WTC11 (cell line): ENCODE measurements at regions not wholly inside any gene's neighbourhood (a gene's known extent, or its start where the extent isn't known, plus 50 kb on each side); places are given as distances from the start of the nearest gene placed in this dataset.

Source experiments
- ATAC-seq: fragments of 200-7000 bp; cut with Tn5 transposase; 2 replicates; pipeline ENCODE4 v1.10.0; 2021; ENCODE audit warnings: mild to moderate bottlenecking, moderate library complexity
- CTCF ChIA-PET: fragments of 300-600 bp; sonication (Branson Sonifier 250); formaldehyde crosslinking; loops from one replicate; lab custom pipeline; 2021; ENCODE audit warnings: antibody characterized with exemption; lab: Charles Lee
- POLR2A ChIA-PET: fragments of 350-600 bp; sonication (Branson Sonifier 250); formaldehyde crosslinking; loops from one replicate; lab custom pipeline; 2021; ENCODE audit warnings: antibody characterized with exemption; lab: Charles Lee
- DNase-seq: peaks from one replicate; pipeline ENCODE4 v3.0.0; 2021; ENCODE audit warnings: low spot score
- H3K27ac Mint-ChIP-seq: 2 replicates; pipeline ENCODE4 v1.8.0; 2021; ENCODE audit warnings: mixed read lengths
- H3K27me3 Mint-ChIP-seq: 2 replicates; pipeline ENCODE4 v1.8.0; 2021; ENCODE audit warnings: low read depth, mild to moderate bottlenecking, moderate library complexity, mixed read lengths
- H3K36me3 Mint-ChIP-seq: 2 replicates; pipeline ENCODE4 v1.8.0; 2021; ENCODE audit warnings: mixed read lengths
- H3K4me1 Mint-ChIP-seq: 2 replicates; pipeline ENCODE4 v1.8.0; 2022; ENCODE audit warnings: mixed read lengths
- H3K4me3 Mint-ChIP-seq: 2 replicates; pipeline ENCODE4 v1.8.0; 2021; ENCODE audit warnings: mild to moderate bottlenecking, moderate library complexity, mixed read lengths
- H3K9me3 Mint-ChIP-seq: 2 replicates; pipeline ENCODE4 v1.8.0; 2021; ENCODE audit warnings: mixed read lengths
- FOXJ3 ChIP-seq: sonication (generic); formaldehyde crosslinking; IDR thresholded peaks from 2 replicates; pipeline ENCODE4 v1.9.0; 2021; ENCODE audit warnings: missing genetic modification reagents, mild to moderate bottlenecking, borderline replicate concordance
- GABPB1 ChIP-seq: sonication (generic); formaldehyde crosslinking; IDR thresholded peaks from 2 replicates; pipeline ENCODE4 v1.8.1; 2023; ENCODE audit warnings: mild to moderate bottlenecking, missing genetic modification reagents
- JUN ChIP-seq: sonication (generic); formaldehyde crosslinking; IDR thresholded peaks from 2 replicates; pipeline ENCODE4 v1.8.0; 2023; ENCODE audit warnings: mild to moderate bottlenecking, missing genetic modification reagents
- KAT7 ChIP-seq: sonication (generic); formaldehyde crosslinking; IDR thresholded peaks from 2 replicates; pipeline ENCODE4 v1.8.1; 2023; ENCODE audit warnings: missing genetic modification reagents, mild to moderate bottlenecking, borderline replicate concordance
- NFATC4 ChIP-seq: fragments of 250-450 bp; sonication (Bioruptor Pico); IDR thresholded peaks from 2 replicates; pipeline ENCODE4 v1.9.0; 2021; ENCODE audit warnings: mild to moderate bottlenecking
- NFYB ChIP-seq: sonication (generic); formaldehyde crosslinking; conservative IDR thresholded peaks from 2 replicates; pipeline ENCODE4 v1.8.0; 2022; ENCODE audit warnings: low read depth, missing genetic modification reagents
- RORB ChIP-seq: fragments of 250-450 bp; sonication (Bioruptor Pico); IDR thresholded peaks from 2 replicates; pipeline ENCODE4 v1.9.0; 2021; ENCODE audit warnings: mild to moderate bottlenecking
- SOX15 ChIP-seq: fragments of 250-450 bp; sonication (Bioruptor Pico); IDR thresholded peaks from 2 replicates; pipeline ENCODE4 v1.9.0; 2021; ENCODE audit warnings: mild to moderate bottlenecking
- TCF7 ChIP-seq: sonication (generic); formaldehyde crosslinking; IDR thresholded peaks from 2 replicates; pipeline ENCODE4 v1.8.0; 2022; ENCODE audit warnings: mild to moderate bottlenecking, low read depth, missing genetic modification reagents, moderate library complexity
- TEAD1 ChIP-seq: sonication (generic); formaldehyde crosslinking; IDR thresholded peaks from 2 replicates; pipeline ENCODE4 v1.8.0; 2022; ENCODE audit warnings: mild to moderate bottlenecking, missing genetic modification reagents
- ZNF263 ChIP-seq: sonication (generic); formaldehyde crosslinking; IDR thresholded peaks from 2 replicates; pipeline ENCODE4 v1.8.1; 2022; ENCODE audit warnings: low read depth, mild to moderate bottlenecking, moderate library complexity, missing genetic modification reagents
- ZNF317 ChIP-seq: sonication (generic); formaldehyde crosslinking; IDR thresholded peaks from 2 replicates; pipeline ENCODE4 v1.8.1; 2023; ENCODE audit warnings: low read depth, mild to moderate bottlenecking, moderate library complexity, missing genetic modification reagents, borderline replicate concordance
- ZNF423 ChIP-seq: fragments of 250-450 bp; sonication (Bioruptor Pico); IDR thresholded peaks from 2 replicates; pipeline ENCODE4 v2.1.2; 2022; ENCODE audit warnings: mild to moderate bottlenecking, moderate library complexity
- ZNF671 ChIP-seq: fragments of 250-450 bp; sonication (Bioruptor Pico); IDR thresholded peaks from 2 replicates; pipeline ENCODE4 v1.8.0; 2021; ENCODE audit warnings: mild to moderate bottlenecking
- TF ChIP-seq, protein P1 (sequence below): sonication (generic); formaldehyde crosslinking; IDR thresholded peaks from 2 replicates; pipeline ENCODE4 v1.8.1; 2023; ENCODE audit warnings: mild to moderate bottlenecking, moderate library complexity, missing genetic modification reagents
- TF ChIP-seq, protein P2 (sequence below): sonication (generic); formaldehyde crosslinking; IDR thresholded peaks from 2 replicates; pipeline ENCODE4 v1.8.0; 2022; ENCODE audit warnings: mild to moderate bottlenecking, missing genetic modification reagents
- TF ChIP-seq, protein P3 (sequence below): sonication (generic); formaldehyde crosslinking; IDR thresholded peaks from 2 replicates; pipeline ENCODE4 v1.8.0; 2022; ENCODE audit warnings: missing genetic modification reagents
- TF ChIP-seq, protein P4 (sequence below): sonication (generic); formaldehyde crosslinking; IDR thresholded peaks from 2 replicates; pipeline ENCODE4 v1.8.1; 2023; ENCODE audit warnings: mild to moderate bottlenecking, missing genetic modification reagents
- TF ChIP-seq, protein P5 (sequence below): sonication (generic); formaldehyde crosslinking; IDR thresholded peaks from 2 replicates; pipeline ENCODE4 v1.8.0; 2022; ENCODE audit warnings: mild to moderate bottlenecking, missing genetic modification reagents
- TF ChIP-seq, protein P6 (sequence below): sonication (generic); formaldehyde crosslinking; IDR thresholded peaks from 2 replicates; pipeline ENCODE4 v1.8.1; 2023; ENCODE audit warnings: mild to moderate bottlenecking, missing genetic modification reagents, moderate library complexity
- TF ChIP-seq, protein P7 (sequence below): sonication (generic); formaldehyde crosslinking; IDR thresholded peaks from 2 replicates; pipeline ENCODE4 v1.8.0; 2023; ENCODE audit warnings: missing genetic modification reagents, mild to moderate bottlenecking, borderline replicate concordance

DNA sequence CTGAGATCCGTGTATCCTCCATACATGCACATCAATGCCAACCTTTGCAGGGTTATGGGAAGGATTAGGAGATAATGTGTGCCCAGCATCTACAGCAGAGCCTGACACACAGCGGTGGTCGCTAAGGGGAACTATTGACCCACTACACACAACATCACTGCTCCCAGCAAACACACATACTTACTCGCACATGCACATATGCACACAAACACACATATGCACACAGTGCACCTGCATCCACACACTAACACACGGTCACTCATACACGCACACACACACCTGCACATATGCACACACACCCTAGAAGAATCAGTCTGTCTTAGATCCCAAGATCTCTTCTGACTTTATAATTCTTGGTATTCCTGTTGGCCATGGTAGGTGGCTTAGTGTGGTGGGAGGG is 118.3 kb downstream of the GYPC start (continued):
- TF ChIP-seq ZNF671 (no peak), SOX15 (no peak), GABPB1 (CRISPR knock-in tag) (no peak), TEAD1 (CRISPR knock-in tag) (no peak), ZNF263 (no peak), ZNF317 (CRISPR knock-in tag) (no peak), RORB (no peak)
- TF ChIP-seq, protein P1, sequence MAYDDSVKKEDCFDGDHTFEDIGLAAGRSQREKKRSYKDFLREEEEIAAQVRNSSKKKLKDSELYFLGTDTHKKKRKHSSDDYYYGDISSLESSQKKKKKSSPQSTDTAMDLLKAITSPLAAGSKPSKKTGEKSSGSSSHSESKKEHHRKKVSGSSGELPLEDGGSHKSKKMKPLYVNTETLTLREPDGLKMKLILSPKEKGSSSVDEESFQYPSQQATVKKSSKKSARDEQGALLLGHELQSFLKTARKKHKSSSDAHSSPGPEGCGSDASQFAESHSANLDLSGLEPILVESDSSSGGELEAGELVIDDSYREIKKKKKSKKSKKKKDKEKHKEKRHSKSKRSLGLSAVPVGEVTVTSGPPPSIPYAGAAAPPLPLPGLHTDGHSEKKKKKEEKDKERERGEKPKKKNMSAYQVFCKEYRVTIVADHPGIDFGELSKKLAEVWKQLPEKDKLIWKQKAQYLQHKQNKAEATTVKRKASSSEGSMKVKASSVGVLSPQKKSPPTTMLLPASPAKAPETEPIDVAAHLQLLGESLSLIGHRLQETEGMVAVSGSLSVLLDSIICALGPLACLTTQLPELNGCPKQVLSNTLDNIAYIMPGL: no peak
- TF ChIP-seq, all 79 proteins: peak for 0

DNA sequence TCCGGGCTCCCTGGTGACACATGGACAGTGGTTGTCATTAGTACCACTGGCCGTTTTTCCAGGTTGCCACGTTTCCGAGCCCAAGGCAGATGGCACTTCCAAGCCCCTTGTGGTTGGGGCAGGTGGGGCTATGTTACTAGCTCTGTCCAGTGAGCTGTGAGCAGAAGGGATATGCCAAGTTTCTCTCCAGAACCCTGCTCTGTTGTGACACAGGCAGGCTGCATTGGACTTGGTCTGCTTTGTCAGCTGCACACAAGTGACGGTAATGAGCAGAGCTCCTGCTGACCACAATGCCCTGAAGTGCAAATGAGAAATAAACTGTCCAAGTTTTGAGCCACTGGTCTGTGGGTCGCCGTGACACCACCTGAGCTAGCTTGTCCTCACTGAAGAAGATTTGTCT is 118.8 kb downstream of the GYPC start:
- no peak overlapping the region for H3K4me3 Mint-ChIP-seq
- no peak for TF ChIP-seq NFATC4 (CRISPR knock-in tag)
- no peak for TF ChIP-seq JUN (CRISPR knock-in tag)
- TF ChIP-seq, protein P2, sequence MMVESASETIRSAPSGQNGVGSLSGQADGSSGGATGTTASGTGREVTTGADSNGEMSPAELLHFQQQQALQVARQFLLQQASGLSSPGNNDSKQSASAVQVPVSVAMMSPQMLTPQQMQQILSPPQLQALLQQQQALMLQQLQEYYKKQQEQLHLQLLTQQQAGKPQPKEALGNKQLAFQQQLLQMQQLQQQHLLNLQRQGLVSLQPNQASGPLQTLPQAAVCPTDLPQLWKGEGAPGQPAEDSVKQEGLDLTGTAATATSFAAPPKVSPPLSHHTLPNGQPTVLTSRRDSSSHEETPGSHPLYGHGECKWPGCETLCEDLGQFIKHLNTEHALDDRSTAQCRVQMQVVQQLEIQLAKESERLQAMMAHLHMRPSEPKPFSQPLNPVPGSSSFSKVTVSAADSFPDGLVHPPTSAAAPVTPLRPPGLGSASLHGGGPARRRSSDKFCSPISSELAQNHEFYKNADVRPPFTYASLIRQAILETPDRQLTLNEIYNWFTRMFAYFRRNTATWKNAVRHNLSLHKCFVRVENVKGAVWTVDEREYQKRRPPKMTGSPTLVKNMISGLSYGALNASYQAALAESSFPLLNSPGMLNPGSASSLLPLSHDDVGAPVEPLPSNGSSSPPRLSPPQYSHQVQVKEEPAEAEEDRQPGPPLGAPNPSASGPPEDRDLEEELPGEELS: no peak
- no peak for TF ChIP-seq ZNF423 (CRISPR knock-in tag)
- no peak for TF ChIP-seq TCF7 (CRISPR knock-in tag)
- TF ChIP-seq FOXJ3: no peak
- TF ChIP-seq, protein P3, sequence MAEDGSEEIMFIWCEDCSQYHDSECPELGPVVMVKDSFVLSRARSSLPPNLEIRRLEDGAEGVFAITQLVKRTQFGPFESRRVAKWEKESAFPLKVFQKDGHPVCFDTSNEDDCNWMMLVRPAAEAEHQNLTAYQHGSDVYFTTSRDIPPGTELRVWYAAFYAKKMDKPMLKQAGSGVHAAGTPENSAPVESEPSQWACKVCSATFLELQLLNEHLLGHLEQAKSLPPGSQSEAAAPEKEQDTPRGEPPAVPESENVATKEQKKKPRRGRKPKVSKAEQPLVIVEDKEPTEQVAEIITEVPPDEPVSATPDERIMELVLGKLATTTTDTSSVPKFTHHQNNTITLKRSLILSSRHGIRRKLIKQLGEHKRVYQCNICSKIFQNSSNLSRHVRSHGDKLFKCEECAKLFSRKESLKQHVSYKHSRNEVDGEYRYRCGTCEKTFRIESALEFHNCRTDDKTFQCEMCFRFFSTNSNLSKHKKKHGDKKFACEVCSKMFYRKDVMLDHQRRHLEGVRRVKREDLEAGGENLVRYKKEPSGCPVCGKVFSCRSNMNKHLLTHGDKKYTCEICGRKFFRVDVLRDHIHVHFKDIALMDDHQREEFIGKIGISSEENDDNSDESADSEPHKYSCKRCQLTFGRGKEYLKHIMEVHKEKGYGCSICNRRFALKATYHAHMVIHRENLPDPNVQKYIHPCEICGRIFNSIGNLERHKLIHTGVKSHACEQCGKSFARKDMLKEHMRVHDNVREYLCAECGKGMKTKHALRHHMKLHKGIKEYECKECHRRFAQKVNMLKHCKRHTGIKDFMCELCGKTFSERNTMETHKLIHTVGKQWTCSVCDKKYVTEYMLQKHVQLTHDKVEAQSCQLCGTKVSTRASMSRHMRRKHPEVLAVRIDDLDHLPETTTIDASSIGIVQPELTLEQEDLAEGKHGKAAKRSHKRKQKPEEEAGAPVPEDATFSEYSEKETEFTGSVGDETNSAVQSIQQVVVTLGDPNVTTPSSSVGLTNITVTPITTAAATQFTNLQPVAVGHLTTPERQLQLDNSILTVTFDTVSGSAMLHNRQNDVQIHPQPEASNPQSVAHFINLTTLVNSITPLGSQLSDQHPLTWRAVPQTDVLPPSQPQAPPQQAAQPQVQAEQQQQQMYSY (CRISPR knock-in tag): no peak
- no peak for TF ChIP-seq KAT7
- TF ChIP-seq NFYB: no peak
- TF ChIP-seq, protein P4, sequence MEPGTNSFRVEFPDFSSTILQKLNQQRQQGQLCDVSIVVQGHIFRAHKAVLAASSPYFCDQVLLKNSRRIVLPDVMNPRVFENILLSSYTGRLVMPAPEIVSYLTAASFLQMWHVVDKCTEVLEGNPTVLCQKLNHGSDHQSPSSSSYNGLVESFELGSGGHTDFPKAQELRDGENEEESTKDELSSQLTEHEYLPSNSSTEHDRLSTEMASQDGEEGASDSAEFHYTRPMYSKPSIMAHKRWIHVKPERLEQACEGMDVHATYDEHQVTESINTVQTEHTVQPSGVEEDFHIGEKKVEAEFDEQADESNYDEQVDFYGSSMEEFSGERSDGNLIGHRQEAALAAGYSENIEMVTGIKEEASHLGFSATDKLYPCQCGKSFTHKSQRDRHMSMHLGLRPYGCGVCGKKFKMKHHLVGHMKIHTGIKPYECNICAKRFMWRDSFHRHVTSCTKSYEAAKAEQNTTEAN (CRISPR knock-in tag): no peak
- TF ChIP-seq, protein P5, sequence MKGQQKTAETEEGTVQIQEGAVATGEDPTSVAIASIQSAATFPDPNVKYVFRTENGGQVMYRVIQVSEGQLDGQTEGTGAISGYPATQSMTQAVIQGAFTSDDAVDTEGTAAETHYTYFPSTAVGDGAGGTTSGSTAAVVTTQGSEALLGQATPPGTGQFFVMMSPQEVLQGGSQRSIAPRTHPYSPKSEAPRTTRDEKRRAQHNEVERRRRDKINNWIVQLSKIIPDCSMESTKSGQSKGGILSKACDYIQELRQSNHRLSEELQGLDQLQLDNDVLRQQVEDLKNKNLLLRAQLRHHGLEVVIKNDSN (CRISPR knock-in tag): no peak
- TF ChIP-seq, protein P6, sequence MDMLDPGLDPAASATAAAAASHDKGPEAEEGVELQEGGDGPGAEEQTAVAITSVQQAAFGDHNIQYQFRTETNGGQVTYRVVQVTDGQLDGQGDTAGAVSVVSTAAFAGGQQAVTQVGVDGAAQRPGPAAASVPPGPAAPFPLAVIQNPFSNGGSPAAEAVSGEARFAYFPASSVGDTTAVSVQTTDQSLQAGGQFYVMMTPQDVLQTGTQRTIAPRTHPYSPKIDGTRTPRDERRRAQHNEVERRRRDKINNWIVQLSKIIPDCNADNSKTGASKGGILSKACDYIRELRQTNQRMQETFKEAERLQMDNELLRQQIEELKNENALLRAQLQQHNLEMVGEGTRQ (CRISPR knock-in tag): no peak
- TF ChIP-seq, protein P7, sequence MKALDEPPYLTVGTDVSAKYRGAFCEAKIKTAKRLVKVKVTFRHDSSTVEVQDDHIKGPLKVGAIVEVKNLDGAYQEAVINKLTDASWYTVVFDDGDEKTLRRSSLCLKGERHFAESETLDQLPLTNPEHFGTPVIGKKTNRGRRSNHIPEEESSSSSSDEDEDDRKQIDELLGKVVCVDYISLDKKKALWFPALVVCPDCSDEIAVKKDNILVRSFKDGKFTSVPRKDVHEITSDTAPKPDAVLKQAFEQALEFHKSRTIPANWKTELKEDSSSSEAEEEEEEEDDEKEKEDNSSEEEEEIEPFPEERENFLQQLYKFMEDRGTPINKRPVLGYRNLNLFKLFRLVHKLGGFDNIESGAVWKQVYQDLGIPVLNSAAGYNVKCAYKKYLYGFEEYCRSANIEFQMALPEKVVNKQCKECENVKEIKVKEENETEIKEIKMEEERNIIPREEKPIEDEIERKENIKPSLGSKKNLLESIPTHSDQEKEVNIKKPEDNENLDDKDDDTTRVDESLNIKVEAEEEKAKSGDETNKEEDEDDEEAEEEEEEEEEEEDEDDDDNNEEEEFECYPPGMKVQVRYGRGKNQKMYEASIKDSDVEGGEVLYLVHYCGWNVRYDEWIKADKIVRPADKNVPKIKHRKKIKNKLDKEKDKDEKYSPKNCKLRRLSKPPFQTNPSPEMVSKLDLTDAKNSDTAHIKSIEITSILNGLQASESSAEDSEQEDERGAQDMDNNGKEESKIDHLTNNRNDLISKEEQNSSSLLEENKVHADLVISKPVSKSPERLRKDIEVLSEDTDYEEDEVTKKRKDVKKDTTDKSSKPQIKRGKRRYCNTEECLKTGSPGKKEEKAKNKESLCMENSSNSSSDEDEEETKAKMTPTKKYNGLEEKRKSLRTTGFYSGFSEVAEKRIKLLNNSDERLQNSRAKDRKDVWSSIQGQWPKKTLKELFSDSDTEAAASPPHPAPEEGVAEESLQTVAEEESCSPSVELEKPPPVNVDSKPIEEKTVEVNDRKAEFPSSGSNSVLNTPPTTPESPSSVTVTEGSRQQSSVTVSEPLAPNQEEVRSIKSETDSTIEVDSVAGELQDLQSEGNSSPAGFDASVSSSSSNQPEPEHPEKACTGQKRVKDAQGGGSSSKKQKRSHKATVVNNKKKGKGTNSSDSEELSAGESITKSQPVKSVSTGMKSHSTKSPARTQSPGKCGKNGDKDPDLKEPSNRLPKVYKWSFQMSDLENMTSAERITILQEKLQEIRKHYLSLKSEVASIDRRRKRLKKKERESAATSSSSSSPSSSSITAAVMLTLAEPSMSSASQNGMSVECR (CRISPR knock-in tag): no peak
- H3K36me3 Mint-ChIP-seq: no peaks in the 10 kb centered on the region
- H3K27me3 Mint-ChIP-seq: peaks cover 25% of the 10 kb centered on the region
- DNase-seq: no peak
- no peaks in the 10 kb centered on the region for H3K9me3 Mint-ChIP-seq
- ChIA-PET POLR2A (no interaction called here), CTCF (interaction anchor here (1.5 to 5.5 kb wide), 2 partner anchors 197 to 246 kb away, joined by 4 to 53 read pairs; no protein-coding TSS in a partner anchor)
- no peak for ATAC-seq
- no peak overlapping the region for H3K27ac Mint-ChIP-seq
- peaks cover 14% of the 10 kb centered on the region; the same call in 1 of the 2 replicates for H3K4me1 Mint-ChIP-seq
